Panc1 (cell line): ENCODE measurements at regions not wholly inside any gene's neighbourhood (a gene's known extent, or its start where the extent isn't known, plus 50 kb on each side); places are given as distances from the start of the nearest gene placed in this dataset.

Source experiments
- POLR2AphosphoS5 ChIP-seq: IDR thresholded peaks from 2 replicates; pipeline ENCODE4 v1.6.1; 2012; ENCODE audit warnings: mild to moderate bottlenecking, low read depth, low read length, moderate library complexity
- SIN3A ChIP-seq: IDR thresholded peaks from 2 replicates; pipeline ENCODE4 v1.6.1; 2012; ENCODE audit warnings: low read depth, mild to moderate bottlenecking, low read length, moderate library complexity, borderline replicate concordance; ENCODE audit not compliant: insufficient read depth
- TCF7L2 ChIP-seq: IDR thresholded peaks from 2 replicates; pipeline ENCODE4 v1.6.1; 2011; ENCODE audit warnings: mild to moderate bottlenecking, low read depth, low read length, inconsistent platforms
- TF ChIP-seq, protein P1 (sequence below): fragments of 450-650 bp; IDR thresholded peaks from 2 replicates; pipeline ENCODE4 v1.5.1; 2017; ENCODE audit warnings: mild to moderate bottlenecking

GRCh38 chr12:18824287-18824686, 86.4 kb downstream of the CAPZA3 start:
- TF ChIP-seq, protein P1, sequence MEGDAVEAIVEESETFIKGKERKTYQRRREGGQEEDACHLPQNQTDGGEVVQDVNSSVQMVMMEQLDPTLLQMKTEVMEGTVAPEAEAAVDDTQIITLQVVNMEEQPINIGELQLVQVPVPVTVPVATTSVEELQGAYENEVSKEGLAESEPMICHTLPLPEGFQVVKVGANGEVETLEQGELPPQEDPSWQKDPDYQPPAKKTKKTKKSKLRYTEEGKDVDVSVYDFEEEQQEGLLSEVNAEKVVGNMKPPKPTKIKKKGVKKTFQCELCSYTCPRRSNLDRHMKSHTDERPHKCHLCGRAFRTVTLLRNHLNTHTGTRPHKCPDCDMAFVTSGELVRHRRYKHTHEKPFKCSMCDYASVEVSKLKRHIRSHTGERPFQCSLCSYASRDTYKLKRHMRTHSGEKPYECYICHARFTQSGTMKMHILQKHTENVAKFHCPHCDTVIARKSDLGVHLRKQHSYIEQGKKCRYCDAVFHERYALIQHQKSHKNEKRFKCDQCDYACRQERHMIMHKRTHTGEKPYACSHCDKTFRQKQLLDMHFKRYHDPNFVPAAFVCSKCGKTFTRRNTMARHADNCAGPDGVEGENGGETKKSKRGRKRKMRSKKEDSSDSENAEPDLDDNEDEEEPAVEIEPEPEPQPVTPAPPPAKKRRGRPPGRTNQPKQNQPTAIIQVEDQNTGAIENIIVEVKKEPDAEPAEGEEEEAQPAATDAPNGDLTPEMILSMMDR = no peak
- no peak for TF ChIP-seq SIN3A
- no peak for TF ChIP-seq TCF7L2
- TF ChIP-seq POLR2AphosphoS5 = no peak
